ENCODE measurements at regions not wholly inside any gene's neighbourhood (a gene's known extent, or its start where the extent isn't known, plus 50 kb on each side); places are given as distances from the start of the nearest gene placed in this dataset.
A peak's percentile ranks its signal among the peaks of the same experiment; 100 is the strongest.

- ATAC-seq (peak; percentile 69), DNase-seq (peak; percentile 43 to 45)
- intact Hi-C loops (cut with DNase I, micrococcal nuclease) = loop anchor here in 1 of 2 donors (10.0 kb wide), 1 partner anchor 165 kb away; no protein-coding TSS in a partner anchor
Measured at GRCh38 chr15:85329561-85330422, 50.6 kb upstream of the AKAP13 start.

Data from left colon (tissue), 2 donors.